Liver (tissue), 3 donors: ENCODE measurements at regions not wholly inside any gene's neighbourhood (a gene's known extent, or its start where the extent isn't known, plus 50 kb on each side); places are given as distances from the start of the nearest gene placed in this dataset.

Experiments used
- CTCF ChIP-seq: fragments of 150-350 bp; IDR thresholded peaks from 2 replicates; pipeline ENCODE4 v1.5.1; 2017; ENCODE audit warnings: improper control_type of control experiment, low read depth, low read length; ENCODE audit not compliant: missing input control
- FOXA1 ChIP-seq: IDR thresholded peaks from 2 replicates; pipeline ENCODE4 v1.6.1; 2016; ENCODE audit warnings: antibody characterized with exemption
- NR2F2 ChIP-seq: IDR thresholded peaks from 2 replicates; pipeline ENCODE4 v1.6.1; 2016; ENCODE audit warnings: antibody characterized with exemption
- RAD21 ChIP-seq, 2 donors: IDR thresholded peaks; 2 replicates each; pipeline ENCODE4 v1.6.1; 2016; ENCODE audit warnings: antibody characterized with exemption in 2 of 2, mild to moderate bottlenecking in 2 of 2
- REST ChIP-seq: IDR thresholded peaks from 2 replicates; pipeline ENCODE4 v1.6.1; 2016; ENCODE audit warnings: antibody characterized with exemption, mild to moderate bottlenecking
- YY1 ChIP-seq: IDR thresholded peaks from 2 replicates; pipeline ENCODE4 v1.6.1; 2016; ENCODE audit warnings: antibody characterized with exemption, mild to moderate bottlenecking
- ZBTB33 ChIP-seq: IDR thresholded peaks from 2 replicates; pipeline ENCODE4 v1.6.1; 2016; ENCODE audit warnings: antibody characterized with exemption
- donor health status: healthy.
- donor health status: healthy.

- TF ChIP-seq CTCF (no peak), RAD21 (IDR thresholded peaks at IDR 0.05) (no peak), FOXA1 (no peak), YY1 (no peak), REST (no peak), ZBTB33 (no peak), NR2F2 (no peak)
Observed at GRCh38 chr4:113828702-113829101, 67.2 kb upstream of the CAMK2D start.
